ENCODE measurements at regions not wholly inside any gene's neighbourhood (a gene's known extent, or its start where the extent isn't known, plus 50 kb on each side); places are given as distances from the start of the nearest gene placed in this dataset.

DNA sequence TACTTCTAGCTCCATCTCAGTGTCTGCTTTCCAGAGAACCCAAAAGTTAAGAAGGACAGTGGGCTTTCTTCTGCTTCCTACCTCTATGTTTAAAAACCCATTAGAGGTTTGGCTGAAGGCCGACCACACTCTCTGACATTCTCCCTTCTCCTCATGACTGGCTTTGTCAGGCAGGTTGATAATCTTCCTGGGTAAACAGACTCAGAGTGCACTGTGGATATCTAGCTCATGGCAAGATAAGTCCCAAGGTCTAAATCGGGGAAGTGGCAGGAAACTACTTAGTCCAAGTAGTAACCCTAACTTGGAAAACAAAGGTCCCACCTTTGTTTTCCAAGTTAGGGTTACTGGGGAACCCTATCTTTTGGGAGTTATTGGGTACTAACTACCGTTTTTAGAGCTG lies 161.9 kb upstream of the SPAG17 start:
- no peak overlapping the region for H3K27ac Mint-ChIP-seq
- no peaks in the 10 kb centered on the region for H3K79me2 ChIP-seq (ENCODE audit: insufficient read depth, low read length)
- H3K4me1 ChIP-seq (ENCODE audit: control insufficient read depth in 1 of 2, insufficient read depth in 2 of 2, low read length in 2 of 2): no peaks in the 10 kb centered on the region
- no peaks in the 10 kb centered on the region for H3K36me3 Mint-ChIP-seq
- H3K9ac ChIP-seq (ENCODE audit: insufficient read depth, low read length, poor library complexity, severe bottlenecking): no peak overlapping the region
- no peak overlapping the region for H2AFZ ChIP-seq (ENCODE audit: insufficient read depth, low read depth, low read length, poor library complexity, severe bottlenecking)
- H3K27me3 ChIP-seq (ENCODE audit: control insufficient read depth in 2 of 2, insufficient read depth in 2 of 2, low read length in 2 of 2): no peaks in the 10 kb centered on the region
- H3K27ac ChIP-seq (ENCODE audit: low read depth in 1 of 2, low read length in 2 of 2): no peak overlapping the region
- no peak for DNase-seq
- TF ChIP-seq, protein P1, sequence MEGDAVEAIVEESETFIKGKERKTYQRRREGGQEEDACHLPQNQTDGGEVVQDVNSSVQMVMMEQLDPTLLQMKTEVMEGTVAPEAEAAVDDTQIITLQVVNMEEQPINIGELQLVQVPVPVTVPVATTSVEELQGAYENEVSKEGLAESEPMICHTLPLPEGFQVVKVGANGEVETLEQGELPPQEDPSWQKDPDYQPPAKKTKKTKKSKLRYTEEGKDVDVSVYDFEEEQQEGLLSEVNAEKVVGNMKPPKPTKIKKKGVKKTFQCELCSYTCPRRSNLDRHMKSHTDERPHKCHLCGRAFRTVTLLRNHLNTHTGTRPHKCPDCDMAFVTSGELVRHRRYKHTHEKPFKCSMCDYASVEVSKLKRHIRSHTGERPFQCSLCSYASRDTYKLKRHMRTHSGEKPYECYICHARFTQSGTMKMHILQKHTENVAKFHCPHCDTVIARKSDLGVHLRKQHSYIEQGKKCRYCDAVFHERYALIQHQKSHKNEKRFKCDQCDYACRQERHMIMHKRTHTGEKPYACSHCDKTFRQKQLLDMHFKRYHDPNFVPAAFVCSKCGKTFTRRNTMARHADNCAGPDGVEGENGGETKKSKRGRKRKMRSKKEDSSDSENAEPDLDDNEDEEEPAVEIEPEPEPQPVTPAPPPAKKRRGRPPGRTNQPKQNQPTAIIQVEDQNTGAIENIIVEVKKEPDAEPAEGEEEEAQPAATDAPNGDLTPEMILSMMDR (IDR thresholded peaks at IDR 0.05): no peak
- H3K27me3 Mint-ChIP-seq (ENCODE audit: low read depth in 3 of 3): no peaks in the 10 kb centered on the region
- no peak overlapping the region for H3K4me2 ChIP-seq (replicated peaks; ENCODE audit: extremely low read depth, low read length, poor library complexity, severe bottlenecking)
- H3K4me3 ChIP-seq (replicated peaks in 1 of 3; ENCODE audit: low read depth in 2 of 3, low read length in 3 of 3): no peak overlapping the region
- no CpG with 5 or more reads among the region's 3 CpGs for WGBS (ENCODE audit: insufficient coverage)
- H3K4me1 Mint-ChIP-seq: no peaks in the 10 kb centered on the region
- H3K4me3 Mint-ChIP-seq: no peak overlapping the region
- H3K36me3 ChIP-seq (replicated peaks in 1 of 2; ENCODE audit: control insufficient read depth in 1 of 2, insufficient read depth in 2 of 2, low read length in 2 of 2): no peaks in the 10 kb centered on the region
- H4K20me1 ChIP-seq (ENCODE audit: insufficient read depth, low read length): no peaks in the 10 kb centered on the region
- intact Hi-C loops (cut with micrococcal nuclease): no loop called here
- H3K9me3 Mint-ChIP-seq: peaks cover 0 to 15% (median 8%) of the 10 kb centered on the region in 7 donors
- peaks cover 0 to 8% of the 10 kb centered on the region in 2 donors for H3K9me3 ChIP-seq (replicated peaks in 1 of 2; ENCODE audit: control insufficient read depth in 1 of 2, insufficient read depth in 1 of 2, low read length in 2 of 2)

DNA sequence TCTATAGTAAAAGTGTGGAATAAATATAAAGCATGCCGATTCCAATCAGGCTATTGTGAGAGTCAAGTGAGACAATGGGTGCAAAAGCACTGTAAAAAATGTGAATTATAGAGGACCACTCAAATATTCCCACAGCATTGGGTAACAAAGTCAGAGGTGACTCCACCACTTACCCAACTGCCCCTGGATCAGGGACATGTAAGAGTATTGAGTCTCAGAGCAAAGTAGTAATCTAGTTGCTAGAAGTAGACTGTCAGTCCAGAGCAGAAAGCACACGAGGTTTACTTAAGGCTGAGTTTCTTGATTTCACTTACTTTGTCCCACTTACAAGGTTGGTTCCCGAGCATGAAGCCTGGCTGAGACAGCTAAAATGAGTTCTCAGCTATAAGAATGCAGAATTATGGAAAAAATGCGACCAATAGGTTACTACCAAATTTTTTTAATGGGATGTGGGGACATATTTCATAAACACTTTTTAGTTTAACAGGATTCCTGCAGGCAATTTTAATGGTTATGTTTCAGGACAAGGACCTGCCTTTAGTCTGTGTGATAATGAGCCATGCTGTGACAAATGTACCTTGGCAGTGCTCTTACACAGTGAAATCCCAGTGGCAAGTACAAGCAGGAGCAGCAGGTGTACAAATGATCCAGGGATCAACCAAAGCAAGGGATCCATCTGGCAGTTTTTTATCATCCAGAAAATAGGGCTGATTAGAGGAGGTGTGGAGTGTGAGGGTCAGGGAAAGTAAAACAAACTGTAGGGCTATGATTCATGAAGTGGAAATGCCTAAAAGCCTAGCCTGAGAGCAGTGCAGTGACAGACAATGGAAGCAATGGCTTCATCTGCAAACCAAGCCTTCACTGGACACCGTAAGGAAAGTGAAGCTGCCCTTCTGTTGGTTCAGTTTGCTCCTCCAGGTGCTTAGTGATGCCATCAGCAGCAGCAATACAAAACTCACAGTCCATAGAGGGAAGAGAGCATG lies 156.2 kb upstream of the SPAG17 start:
- no peak overlapping the region for H3K4me3 Mint-ChIP-seq
- intact Hi-C loops (cut with micrococcal nuclease): no loop called here
- Histone ChIP-seq H3K79me2 (ENCODE audit: insufficient read depth, low read length) (no peaks in the 10 kb centered on the region), H4K20me1 (ENCODE audit: insufficient read depth, low read length) (no peaks in the 10 kb centered on the region), H3K9me3 (replicated peaks in 1 of 2; ENCODE audit: control insufficient read depth in 1 of 2, insufficient read depth in 1 of 2, low read length in 2 of 2) (no peaks in the 10 kb centered on the region), H3K27ac (ENCODE audit: low read depth in 1 of 2, low read length in 2 of 2) (no peak overlapping the region), H3K4me1 (ENCODE audit: control insufficient read depth in 1 of 2, insufficient read depth in 2 of 2, low read length in 2 of 2) (no peaks in the 10 kb centered on the region), H3K27me3 (ENCODE audit: control insufficient read depth in 2 of 2, insufficient read depth in 2 of 2, low read length in 2 of 2) (no peaks in the 10 kb centered on the region), H2AFZ (ENCODE audit: insufficient read depth, low read depth, low read length, poor library complexity, severe bottlenecking) (no peak overlapping the region), H3K9ac (ENCODE audit: insufficient read depth, low read length, poor library complexity, severe bottlenecking) (no peak overlapping the region), H3K4me3 (replicated peaks in 1 of 3; ENCODE audit: low read depth in 2 of 3, low read length in 3 of 3) (no peak overlapping the region), H3K36me3 (replicated peaks in 1 of 2; ENCODE audit: control insufficient read depth in 1 of 2, insufficient read depth in 2 of 2, low read length in 2 of 2) (no peaks in the 10 kb centered on the region), H3K4me2 (replicated peaks; ENCODE audit: extremely low read depth, low read length, poor library complexity, severe bottlenecking) (no peak overlapping the region)
- H3K27me3 Mint-ChIP-seq (ENCODE audit: low read depth in 3 of 3): no peaks in the 10 kb centered on the region
- no peaks in the 10 kb centered on the region for H3K4me1 Mint-ChIP-seq
- H3K27ac Mint-ChIP-seq: no peak overlapping the region
- 100% methylated on average over 2 of the region's 5 CpGs for WGBS (ENCODE audit: insufficient coverage)
- TF ChIP-seq, protein P1 (IDR thresholded peaks at IDR 0.05): no peak
- no peak for DNase-seq
- no peaks in the 10 kb centered on the region for H3K36me3 Mint-ChIP-seq
- H3K9me3 Mint-ChIP-seq: peaks cover 0 to 8% (median 4%) of the 10 kb centered on the region in 7 donors
